ENCODE measurements at regions not wholly inside any gene's neighbourhood (a gene's known extent, or its start where the extent isn't known, plus 50 kb on each side); places are given as distances from the start of the nearest gene placed in this dataset.

DNA sequence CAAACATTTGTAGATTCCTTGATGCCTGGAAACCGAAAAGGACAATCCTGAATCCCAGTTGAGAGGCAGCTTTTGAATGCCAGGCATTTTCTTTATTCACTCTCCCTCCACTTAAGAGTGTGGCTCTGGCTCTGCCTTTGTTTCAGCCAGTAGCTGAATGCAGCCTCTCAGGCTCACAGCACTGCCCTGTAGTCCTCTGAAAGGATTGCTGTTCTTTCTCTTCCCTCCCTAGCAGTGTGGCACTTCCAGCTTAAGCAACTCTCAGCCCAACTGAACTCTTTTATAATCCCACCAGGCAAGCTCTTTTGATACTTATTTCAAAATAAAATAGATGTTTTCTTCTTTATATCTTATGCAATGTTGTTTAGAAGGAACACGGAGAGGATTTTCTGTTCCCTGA is 415.6 kb downstream of the GJA1 start:
- TF ChIP-seq PHF21A (IDR thresholded peaks at IDR 0.05; ENCODE audit: borderline replicate concordance, low read depth) = no peak
- TF ChIP-seq SP2 (IDR thresholded peaks at IDR 0.05; ENCODE audit: extremely low read depth, low read depth, low read length, poor library complexity, severe bottlenecking) = no peak
- TF ChIP-seq LCOR (CRISPR knock-in tag; IDR thresholded peaks at IDR 0.05) = no peak
- TF ChIP-seq ZNF589 (CRISPR knock-in tag; IDR thresholded peaks at IDR 0.05; ENCODE audit: low read depth) = no peak
- TF ChIP-seq CUX1 (CRISPR knock-in tag; IDR thresholded peaks at IDR 0.05) = no peak
- TF ChIP-seq, protein P1, sequence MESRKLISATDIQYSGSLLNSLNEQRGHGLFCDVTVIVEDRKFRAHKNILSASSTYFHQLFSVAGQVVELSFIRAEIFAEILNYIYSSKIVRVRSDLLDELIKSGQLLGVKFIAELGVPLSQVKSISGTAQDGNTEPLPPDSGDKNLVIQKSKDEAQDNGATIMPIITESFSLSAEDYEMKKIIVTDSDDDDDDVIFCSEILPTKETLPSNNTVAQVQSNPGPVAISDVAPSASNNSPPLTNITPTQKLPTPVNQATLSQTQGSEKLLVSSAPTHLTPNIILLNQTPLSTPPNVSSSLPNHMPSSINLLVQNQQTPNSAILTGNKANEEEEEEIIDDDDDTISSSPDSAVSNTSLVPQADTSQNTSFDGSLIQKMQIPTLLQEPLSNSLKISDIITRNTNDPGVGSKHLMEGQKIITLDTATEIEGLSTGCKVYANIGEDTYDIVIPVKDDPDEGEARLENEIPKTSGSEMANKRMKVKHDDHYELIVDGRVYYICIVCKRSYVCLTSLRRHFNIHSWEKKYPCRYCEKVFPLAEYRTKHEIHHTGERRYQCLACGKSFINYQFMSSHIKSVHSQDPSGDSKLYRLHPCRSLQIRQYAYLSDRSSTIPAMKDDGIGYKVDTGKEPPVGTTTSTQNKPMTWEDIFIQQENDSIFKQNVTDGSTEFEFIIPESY (CRISPR knock-in tag; IDR thresholded peaks at IDR 0.05) = no peak
- no peak for TF ChIP-seq MYBL2 (IDR thresholded peaks at IDR 0.05; ENCODE audit: low read depth)
- TF ChIP-seq MYBL2 (CRISPR knock-in tag; IDR thresholded peaks at IDR 0.05; ENCODE audit: borderline replicate concordance) = no peak
- TF ChIP-seq, protein P2, sequence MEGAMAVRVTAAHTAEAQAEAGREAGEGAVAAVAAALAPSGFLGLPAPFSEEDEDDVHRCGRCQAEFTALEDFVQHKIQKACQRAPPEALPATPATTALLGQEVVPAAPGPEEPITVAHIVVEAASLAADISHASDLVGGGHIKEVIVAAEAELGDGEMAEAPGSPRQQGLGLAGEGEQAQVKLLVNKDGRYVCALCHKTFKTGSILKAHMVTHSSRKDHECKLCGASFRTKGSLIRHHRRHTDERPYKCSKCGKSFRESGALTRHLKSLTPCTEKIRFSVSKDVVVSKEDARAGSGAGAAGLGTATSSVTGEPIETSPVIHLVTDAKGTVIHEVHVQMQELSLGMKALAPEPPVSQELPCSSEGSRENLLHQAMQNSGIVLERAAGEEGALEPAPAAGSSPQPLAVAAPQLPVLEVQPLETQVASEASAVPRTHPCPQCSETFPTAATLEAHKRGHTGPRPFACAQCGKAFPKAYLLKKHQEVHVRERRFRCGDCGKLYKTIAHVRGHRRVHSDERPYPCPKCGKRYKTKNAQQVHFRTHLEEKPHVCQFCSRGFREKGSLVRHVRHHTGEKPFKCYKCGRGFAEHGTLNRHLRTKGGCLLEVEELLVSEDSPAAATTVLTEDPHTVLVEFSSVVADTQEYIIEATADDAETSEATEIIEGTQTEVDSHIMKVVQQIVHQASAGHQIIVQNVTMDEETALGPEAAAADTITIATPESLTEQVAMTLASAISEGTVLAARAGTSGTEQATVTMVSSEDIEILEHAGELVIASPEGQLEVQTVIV (CRISPR knock-in tag; IDR thresholded peaks at IDR 0.05; ENCODE audit: borderline replicate concordance) = no peak
- TF ChIP-seq ZKSCAN8 (CRISPR knock-in tag; IDR thresholded peaks at IDR 0.05) = no peak
- no peak for TF ChIP-seq BCOR (IDR thresholded peaks at IDR 0.05)
- no peak for TF ChIP-seq CTCF (IDR thresholded peaks at IDR 0.05 in 2 of 3, conservative IDR thresholded peaks at IDR 0.05 in 1 of 3; ENCODE audit: insufficient read depth in 2 of 3, low read depth in 1 of 3, low read length in 3 of 3)
- no peak for TF ChIP-seq E2F4 (CRISPR knock-in tag; IDR thresholded peaks at IDR 0.05; ENCODE audit: low read depth)
- no peak for TF ChIP-seq ZBTB7A (IDR thresholded peaks at IDR 0.05; ENCODE audit: borderline replicate concordance, control insufficient read depth, low read depth, low read length)

Data from K562 (cell line).